Naive thymus-derived CD4-positive, alpha-beta T cell (primary cell): ENCODE measurements at regions not wholly inside any gene's neighbourhood (a gene's known extent, or its start where the extent isn't known, plus 50 kb on each side); places are given as distances from the start of the nearest gene placed in this dataset.

Experiments
- ATAC-seq: fragments of 150-1000 bp; cut with Tn5 transposase; 2 replicates; pipeline ENCODE4 v1.10.0; 2021; ENCODE audit warnings: mild to moderate bottlenecking, moderate library complexity
- CTCF ChIA-PET: fragments of 350-600 bp; sonication (Branson Sonifier 250); formaldehyde crosslinking; loops from one replicate; lab custom pipeline; 2021; ENCODE audit warnings: antibody characterized with exemption; lab: Charles Lee
- POLR2A ChIA-PET: fragments of 350-600 bp; sonication (Branson Sonifier 250); formaldehyde crosslinking; loops from one replicate; lab custom pipeline; 2021; ENCODE audit warnings: antibody characterized with exemption, inconsistent platforms; lab: Charles Lee
- DNase-seq, 9 donors: peaks; one replicate each; pipeline versions ENCODE4 v3.0.0 to v3.0.0-alpha.2; 2020 to 2022; ENCODE audit warnings: mixed read lengths in 1 of 9
- H3K27ac ChIP-seq: one replicate; pipeline ENCODE4 v1.7.0; 2013; ENCODE audit warnings: mild to moderate bottlenecking, low read depth, low read length, moderate library complexity
- H3K27me3 ChIP-seq, 2 donors: one replicate each; pipeline ENCODE4 v1.7.0; 2013; ENCODE audit warnings: low read length in 2 of 2, mild to moderate bottlenecking in 2 of 2, moderate library complexity in 2 of 2; ENCODE audit not compliant: control insufficient read depth in 2 of 2, insufficient read depth in 2 of 2
- H3K36me3 ChIP-seq, 3 experiments: 1 replicate in 2 of 3; 2 replicates in 1 of 3; pipeline ENCODE4 v1.7.0; 2013; ENCODE audit warnings: low read length in 3 of 3, mild to moderate bottlenecking in 3 of 3, moderate library complexity in 1 of 3; ENCODE audit not compliant: insufficient read depth in 3 of 3, control insufficient read depth in 2 of 3
- H3K4me1 ChIP-seq, 2 donors: one replicate each; pipeline ENCODE4 v1.7.0; 2013; ENCODE audit warnings: low read length in 2 of 2, mild to moderate bottlenecking in 2 of 2, moderate library complexity in 1 of 2; ENCODE audit not compliant: control insufficient read depth in 2 of 2, insufficient read depth in 2 of 2
- H3K4me3 ChIP-seq: 2 replicates; pipeline ENCODE4 v1.7.0; 2013; ENCODE audit warnings: mild to moderate bottlenecking, low read length
- H3K9me3 ChIP-seq, 3 experiments: 1 replicate in 2 of 3; 2 replicates in 1 of 3; pipeline ENCODE4 v1.7.0; 2013; ENCODE audit warnings: low read length in 3 of 3; ENCODE audit not compliant: control insufficient read depth in 2 of 3
- H3K27ac Mint-ChIP-seq, 9 donors: one replicate each; pipeline ENCODE4 v1.8.0; 2020 to 2022; ENCODE audit warnings: mixed read lengths in 9 of 9, mild to moderate bottlenecking in 8 of 9, moderate library complexity in 5 of 9, inconsistent platforms in 2 of 9
- H3K27me3 Mint-ChIP-seq, 5 donors: one replicate each; pipeline ENCODE4 v1.8.0; 2021 to 2022; ENCODE audit warnings: mixed read lengths in 5 of 5, mild to moderate bottlenecking in 1 of 5
- H3K36me3 Mint-ChIP-seq, 5 donors: one replicate each; pipeline ENCODE4 v1.8.0; 2020 to 2022; ENCODE audit warnings: mixed read lengths in 5 of 5, mild to moderate bottlenecking in 3 of 5, inconsistent platforms in 1 of 5
- H3K4me1 Mint-ChIP-seq, 7 donors: one replicate each; pipeline ENCODE4 v1.8.0; 2020 to 2022; ENCODE audit warnings: mixed read lengths in 7 of 7, mild to moderate bottlenecking in 3 of 7, inconsistent platforms in 1 of 7
- H3K4me3 Mint-ChIP-seq, 10 donors: one replicate each; pipeline ENCODE4 v1.8.0; 2020 to 2022; ENCODE audit warnings: mild to moderate bottlenecking in 10 of 10, mixed read lengths in 10 of 10, moderate library complexity in 6 of 10, inconsistent platforms in 2 of 10
- H3K9me3 Mint-ChIP-seq, 11 donors: one replicate each; pipeline ENCODE4 v1.8.0; 2020 to 2022; ENCODE audit warnings: mixed read lengths in 11 of 11, mild to moderate bottlenecking in 4 of 11, inconsistent platforms in 1 of 11, moderate library complexity in 1 of 11
- intact Hi-C, 2 donors: fragments of 100-400 bp; cut with micrococcal nuclease; formaldehyde crosslinking; loops; one replicate each; pipeline ENCODE4 v1.15.1; 2023

DNA sequence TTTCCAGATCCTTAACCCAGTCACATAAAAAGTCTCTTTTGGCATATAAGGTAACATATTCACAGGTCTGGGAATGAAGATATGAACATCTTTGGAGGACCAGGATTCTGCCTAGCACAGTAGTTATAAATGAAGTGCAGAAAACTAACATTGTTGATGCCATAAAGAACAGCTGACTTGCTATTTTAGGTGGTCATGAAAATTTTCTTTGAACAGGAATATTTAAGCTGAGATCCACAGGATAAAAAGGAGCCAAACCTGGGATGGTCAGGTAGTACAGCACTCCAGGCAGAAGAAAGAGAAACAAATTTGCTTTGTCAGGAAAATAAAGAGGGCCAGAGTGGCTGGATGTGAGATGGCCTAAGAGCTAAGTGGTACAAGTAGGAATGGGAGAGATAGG lies 80.0 kb downstream of the CENPW start:
- H3K36me3 Mint-ChIP-seq = no peaks in the 10 kb centered on the region
- no peaks in the 10 kb centered on the region for H3K36me3 ChIP-seq
- ChIA-PET CTCF (no interaction called here), POLR2A (no interaction called here)
- DNase-seq (no peak), ATAC-seq (no peak)
- no peak overlapping the region for H3K4me3 Mint-ChIP-seq
- no peaks in the 10 kb centered on the region for H3K4me1 Mint-ChIP-seq
- no peaks in the 10 kb centered on the region for H3K27me3 Mint-ChIP-seq
- intact Hi-C loops = loop anchor here in 1 of 2 donors (10.0 kb wide), 1 partner anchor 425 kb away; no protein-coding TSS in a partner anchor
- H3K27me3 ChIP-seq = no peaks in the 10 kb centered on the region
- H3K4me3 ChIP-seq = no peak overlapping the region
- no peak overlapping the region for H3K27ac ChIP-seq
- no peaks in the 10 kb centered on the region for H3K4me1 ChIP-seq
- peaks cover 0 to 14% (median 5%) of the 10 kb centered on the region in 11 donors for H3K9me3 Mint-ChIP-seq
- H3K9me3 ChIP-seq = no peaks in the 10 kb centered on the region
- no peak overlapping the region for H3K27ac Mint-ChIP-seq

DNA sequence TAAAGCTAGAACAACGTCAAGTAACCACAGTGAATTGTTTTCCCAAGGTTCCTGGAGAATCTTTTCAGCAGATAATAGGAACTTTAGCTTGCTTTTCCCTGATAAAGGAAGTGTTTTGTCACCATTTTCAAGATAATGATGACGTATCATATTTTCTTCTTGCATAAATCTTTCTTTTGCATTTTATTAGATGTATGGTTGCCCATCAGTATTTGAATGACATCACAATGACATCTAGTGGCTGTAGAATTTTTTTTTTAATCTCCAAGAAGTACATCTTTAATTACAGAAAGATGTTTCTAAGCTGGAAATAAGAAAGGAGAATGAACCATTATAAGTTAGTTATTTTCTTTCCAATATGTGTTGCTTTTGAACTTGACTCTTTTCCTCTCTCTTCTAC lies 83.0 kb downstream of the CENPW start:
- DNase-seq (no peak), ATAC-seq (no peak)
- H3K9me3 Mint-ChIP-seq = no peaks in the 10 kb centered on the region
- Histone ChIP-seq H3K4me3 (no peak overlapping the region), H3K27me3 (no peaks in the 10 kb centered on the region), H3K9me3 (no peaks in the 10 kb centered on the region), H3K36me3 (no peaks in the 10 kb centered on the region), H3K27ac (no peak overlapping the region), H3K4me1 (no peaks in the 10 kb centered on the region)
- H3K36me3 Mint-ChIP-seq = no peaks in the 10 kb centered on the region
- CTCF ChIA-PET = no interaction called here
- no peak overlapping the region for H3K4me3 Mint-ChIP-seq
- intact Hi-C loops = loop anchor here in 1 of 2 donors (10.0 kb wide), 1 partner anchor 428 kb away; no protein-coding TSS in a partner anchor
- POLR2A ChIA-PET = interaction anchor here (0.6 kb wide), 1 partner anchor 796 kb away, joined by 4 read pairs; no protein-coding TSS in a partner anchor
- no peak overlapping the region for H3K27ac Mint-ChIP-seq
- H3K27me3 Mint-ChIP-seq = peaks cover 0 to 4% (median 0%) of the 10 kb centered on the region in 5 donors
- H3K4me1 Mint-ChIP-seq = no peaks in the 10 kb centered on the region

DNA sequence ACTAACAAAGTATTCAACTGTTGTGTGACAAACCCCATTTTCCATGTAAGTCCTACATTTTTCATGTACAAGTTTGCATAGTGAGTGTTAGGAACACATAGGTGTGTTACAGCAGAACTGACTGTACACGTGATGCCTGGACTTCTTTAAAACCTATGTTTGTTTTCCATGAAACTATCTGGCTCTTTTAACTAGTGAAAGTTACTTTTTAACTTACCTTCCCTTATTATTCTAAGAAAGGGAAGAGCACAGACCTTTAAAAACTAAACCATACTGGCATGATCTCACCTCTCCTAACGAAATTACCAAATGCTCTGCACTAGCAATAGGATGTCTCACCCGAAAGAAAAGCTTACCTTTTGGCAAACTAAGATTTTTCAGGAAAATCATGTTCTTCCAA lies 87.8 kb downstream of the CENPW start:
- no peak for DNase-seq
- no peak overlapping the region for H3K27ac Mint-ChIP-seq
- H3K4me1 ChIP-seq = no peaks in the 10 kb centered on the region
- H3K9me3 ChIP-seq = no peaks in the 10 kb centered on the region
- no peaks in the 10 kb centered on the region for H3K4me1 Mint-ChIP-seq
- H3K27me3 Mint-ChIP-seq = peaks cover 0 to 6% (median 0%) of the 10 kb centered on the region in 5 donors
- intact Hi-C loops = loop anchor here in 1 of 2 donors (10.0 kb wide), 1 partner anchor 433 kb away; no protein-coding TSS in a partner anchor
- ChIA-PET CTCF (no interaction called here), POLR2A (no interaction called here)
- no peak overlapping the region for H3K4me3 ChIP-seq
- peaks cover 0 to 3% (median 0%) of the 10 kb centered on the region in 11 donors for H3K9me3 Mint-ChIP-seq
- no peaks in the 10 kb centered on the region for H3K36me3 ChIP-seq
- no peaks in the 10 kb centered on the region for H3K27me3 ChIP-seq
- ATAC-seq = no peak
- H3K27ac ChIP-seq = no peak overlapping the region
- H3K4me3 Mint-ChIP-seq = no peak overlapping the region
- H3K36me3 Mint-ChIP-seq = no peaks in the 10 kb centered on the region

DNA sequence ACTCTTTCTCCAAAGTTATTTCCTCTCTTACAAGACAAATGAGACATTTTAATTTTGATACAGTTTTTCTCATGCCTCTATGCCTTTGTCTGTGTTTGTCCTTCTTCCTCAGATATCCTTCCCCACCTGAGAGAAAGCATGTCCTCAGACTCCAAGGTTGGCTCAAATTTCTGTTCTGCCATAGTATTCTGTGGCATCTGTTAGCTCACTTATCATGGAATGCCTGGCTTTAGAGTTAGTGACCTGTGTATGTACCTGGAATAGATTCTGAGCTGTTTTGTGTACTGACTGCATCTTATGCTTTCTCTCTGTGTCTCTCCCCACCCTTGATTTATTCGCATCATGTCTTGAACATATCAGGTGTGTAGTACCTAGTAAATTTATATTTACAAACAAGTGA lies 90.0 kb downstream of the CENPW start:
- Histone ChIP-seq H3K27ac (no peak overlapping the region), H3K9me3 (no peaks in the 10 kb centered on the region), H3K4me1 (no peaks in the 10 kb centered on the region), H3K27me3 (no peaks in the 10 kb centered on the region), H3K4me3 (no peak overlapping the region), H3K36me3 (no peaks in the 10 kb centered on the region)
- intact Hi-C loops = loop anchor here in 1 of 2 donors (10.0 kb wide), 1 partner anchor 435 kb away; no protein-coding TSS in a partner anchor
- peaks cover 0 to 6% (median 0%) of the 10 kb centered on the region in 5 donors for H3K27me3 Mint-ChIP-seq
- no peak overlapping the region for H3K4me3 Mint-ChIP-seq
- no peak for DNase-seq
- no peaks in the 10 kb centered on the region for H3K4me1 Mint-ChIP-seq
- H3K36me3 Mint-ChIP-seq = no peaks in the 10 kb centered on the region
- CTCF ChIA-PET = no interaction called here
- no peak for ATAC-seq
- peaks cover 0 to 3% (median 0%) of the 10 kb centered on the region in 11 donors for H3K9me3 Mint-ChIP-seq
- no peak overlapping the region for H3K27ac Mint-ChIP-seq
- POLR2A ChIA-PET = no interaction called here

DNA sequence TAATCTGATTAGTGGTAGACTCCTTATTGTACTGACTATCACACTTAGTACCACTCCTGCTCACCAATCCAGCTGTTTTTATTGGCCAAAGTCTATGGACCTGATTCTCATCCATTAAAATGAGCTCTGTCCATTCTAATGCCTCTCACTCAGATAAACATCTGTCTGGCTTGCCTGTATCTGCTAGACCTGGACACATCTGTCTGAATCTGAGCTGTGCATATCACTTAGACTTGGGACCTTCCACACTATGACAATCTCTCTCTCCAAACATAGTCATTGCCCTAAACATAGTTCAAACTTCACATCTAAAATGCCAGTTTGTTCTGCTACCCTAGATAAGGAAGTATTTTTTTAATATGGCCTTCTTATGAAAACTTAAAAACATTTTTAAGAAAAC lies 92.6 kb downstream of the CENPW start:
- ChIA-PET POLR2A (no interaction called here), CTCF (no interaction called here)
- no peaks in the 10 kb centered on the region for H3K36me3 Mint-ChIP-seq
- intact Hi-C loops = no loop called here
- H3K27me3 ChIP-seq = no peaks in the 10 kb centered on the region
- no peaks in the 10 kb centered on the region for H3K4me1 ChIP-seq
- ATAC-seq = no peak
- no peaks in the 10 kb centered on the region for H3K4me1 Mint-ChIP-seq
- H3K9me3 Mint-ChIP-seq = peaks cover 0 to 3% (median 0%) of the 10 kb centered on the region in 11 donors
- DNase-seq = no peak
- no peak overlapping the region for H3K27ac Mint-ChIP-seq
- H3K27ac ChIP-seq = no peak overlapping the region
- H3K9me3 ChIP-seq = no peaks in the 10 kb centered on the region
- no peak overlapping the region for H3K4me3 Mint-ChIP-seq
- no peaks in the 10 kb centered on the region for H3K36me3 ChIP-seq
- peaks cover 0 to 6% (median 0%) of the 10 kb centered on the region in 5 donors for H3K27me3 Mint-ChIP-seq
- H3K4me3 ChIP-seq = no peak overlapping the region

DNA sequence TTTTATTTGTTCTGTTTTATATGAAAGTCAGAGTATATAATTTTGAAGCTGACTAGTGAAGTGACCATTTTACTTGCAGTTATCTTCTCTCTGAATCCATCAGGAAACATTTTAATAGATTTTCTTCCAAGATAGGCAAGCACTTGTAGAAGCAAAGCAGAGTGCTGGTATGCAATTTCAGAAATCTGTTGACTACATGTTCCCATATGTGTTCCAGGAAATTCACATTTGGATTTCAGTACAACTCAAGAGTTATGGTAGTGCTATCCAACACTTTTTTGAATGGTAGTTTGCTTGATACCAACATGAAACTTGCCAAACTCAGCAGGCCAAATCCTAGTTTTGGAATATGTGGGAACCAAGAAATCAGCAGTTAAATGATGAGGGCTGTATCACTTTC lies 94.0 kb downstream of the CENPW start:
- CTCF ChIA-PET = no interaction called here
- POLR2A ChIA-PET = no interaction called here
- no peaks in the 10 kb centered on the region for H3K9me3 ChIP-seq
- Mint-ChIP-seq H3K4me3 (no peak overlapping the region), H3K27me3 (peaks cover 0 to 6% (median 0%) of the 10 kb centered on the region in 5 donors), H3K27ac (no peak overlapping the region), H3K9me3 (peaks cover 0 to 3% (median 0%) of the 10 kb centered on the region in 11 donors), H3K36me3 (no peaks in the 10 kb centered on the region), H3K4me1 (no peaks in the 10 kb centered on the region)
- no peaks in the 10 kb centered on the region for H3K36me3 ChIP-seq
- H3K27me3 ChIP-seq = no peaks in the 10 kb centered on the region
- intact Hi-C loops = no loop called here
- DNase-seq (no peak), ATAC-seq (no peak)
- H3K4me1 ChIP-seq = no peaks in the 10 kb centered on the region
- no peak overlapping the region for H3K27ac ChIP-seq
- H3K4me3 ChIP-seq = no peak overlapping the region

DNA sequence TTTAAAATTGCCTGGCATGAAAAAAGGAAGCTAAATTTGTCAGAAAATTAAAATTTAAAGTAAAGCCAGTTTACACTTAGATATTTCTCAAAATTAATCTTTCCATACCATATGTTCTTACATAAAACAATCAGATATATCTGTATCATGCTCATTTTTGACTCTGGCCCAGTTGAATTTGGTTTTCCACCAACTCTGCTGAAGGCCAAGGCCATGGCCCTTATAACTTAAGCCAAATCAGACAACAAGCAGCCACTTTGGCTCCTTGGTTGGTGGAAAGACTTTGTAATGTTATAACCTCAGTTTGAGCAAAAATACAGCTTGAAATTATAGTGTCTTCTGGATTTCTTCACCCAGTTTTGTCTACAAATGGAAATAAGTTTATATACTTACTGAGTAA lies 97.3 kb downstream of the CENPW start:
- H3K4me3 Mint-ChIP-seq = no peak overlapping the region
- intact Hi-C loops = no loop called here
- H3K36me3 ChIP-seq = no peaks in the 10 kb centered on the region
- no peak overlapping the region for H3K27ac ChIP-seq
- H3K9me3 ChIP-seq = no peaks in the 10 kb centered on the region
- ChIA-PET POLR2A (no interaction called here), CTCF (no interaction called here)
- H3K4me3 ChIP-seq = no peak overlapping the region
- H3K27ac Mint-ChIP-seq = no peak overlapping the region
- H3K4me1 Mint-ChIP-seq = no peaks in the 10 kb centered on the region
- peaks cover 0 to 4% (median 0%) of the 10 kb centered on the region in 5 donors for H3K27me3 Mint-ChIP-seq
- peaks cover 0 to 3% (median 0%) of the 10 kb centered on the region in 11 donors for H3K9me3 Mint-ChIP-seq
- no peaks in the 10 kb centered on the region for H3K27me3 ChIP-seq
- H3K36me3 Mint-ChIP-seq = no peaks in the 10 kb centered on the region
- no peaks in the 10 kb centered on the region for H3K4me1 ChIP-seq
- ATAC-seq = no peak
- no peak for DNase-seq
